ENCODE measurements at regions not wholly inside any gene's neighbourhood (a gene's known extent, or its start where the extent isn't known, plus 50 kb on each side); places are given as distances from the start of the nearest gene placed in this dataset.

DNA sequence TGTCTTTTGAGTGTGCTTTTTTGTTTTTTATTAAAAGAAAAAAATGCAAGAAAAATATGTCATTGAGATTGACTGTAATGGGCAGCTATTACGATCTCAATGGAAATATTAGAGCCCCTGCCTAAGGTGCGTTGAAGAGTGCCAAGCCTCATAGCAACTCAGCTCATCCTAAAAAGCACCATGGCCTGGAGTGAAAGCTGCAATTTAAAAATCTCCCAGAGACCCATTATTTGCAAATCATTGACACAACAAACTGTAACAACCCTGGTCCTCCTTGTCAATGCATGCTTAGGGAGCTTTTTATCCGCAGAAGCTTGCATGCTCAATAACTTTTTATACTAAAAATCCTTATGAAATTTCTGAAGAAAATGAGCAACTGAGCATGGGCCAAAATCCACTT lies 954.5 kb downstream of the ADGRL2 start:
- Histone ChIP-seq H3K36me3 (no peaks in the 10 kb centered on the region), H3K9me3 (no peaks in the 10 kb centered on the region), H3K27ac (no peak overlapping the region), H3K4me1 (ENCODE audit: insufficient read depth) (no peaks in the 10 kb centered on the region), H3K4me3 (no peak overlapping the region), H3K27me3 (no peaks in the 10 kb centered on the region)
- TF ChIP-seq, protein P1, sequence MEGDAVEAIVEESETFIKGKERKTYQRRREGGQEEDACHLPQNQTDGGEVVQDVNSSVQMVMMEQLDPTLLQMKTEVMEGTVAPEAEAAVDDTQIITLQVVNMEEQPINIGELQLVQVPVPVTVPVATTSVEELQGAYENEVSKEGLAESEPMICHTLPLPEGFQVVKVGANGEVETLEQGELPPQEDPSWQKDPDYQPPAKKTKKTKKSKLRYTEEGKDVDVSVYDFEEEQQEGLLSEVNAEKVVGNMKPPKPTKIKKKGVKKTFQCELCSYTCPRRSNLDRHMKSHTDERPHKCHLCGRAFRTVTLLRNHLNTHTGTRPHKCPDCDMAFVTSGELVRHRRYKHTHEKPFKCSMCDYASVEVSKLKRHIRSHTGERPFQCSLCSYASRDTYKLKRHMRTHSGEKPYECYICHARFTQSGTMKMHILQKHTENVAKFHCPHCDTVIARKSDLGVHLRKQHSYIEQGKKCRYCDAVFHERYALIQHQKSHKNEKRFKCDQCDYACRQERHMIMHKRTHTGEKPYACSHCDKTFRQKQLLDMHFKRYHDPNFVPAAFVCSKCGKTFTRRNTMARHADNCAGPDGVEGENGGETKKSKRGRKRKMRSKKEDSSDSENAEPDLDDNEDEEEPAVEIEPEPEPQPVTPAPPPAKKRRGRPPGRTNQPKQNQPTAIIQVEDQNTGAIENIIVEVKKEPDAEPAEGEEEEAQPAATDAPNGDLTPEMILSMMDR (IDR thresholded peaks at IDR 0.05): no peak
- WGBS, 3 donors: 87 to 94% (median 87%) methylated on average over 3 of the region's 3 CpGs
- intact Hi-C loops (cut with DNase I): no loop called here
- DNase-seq: no peak

DNA sequence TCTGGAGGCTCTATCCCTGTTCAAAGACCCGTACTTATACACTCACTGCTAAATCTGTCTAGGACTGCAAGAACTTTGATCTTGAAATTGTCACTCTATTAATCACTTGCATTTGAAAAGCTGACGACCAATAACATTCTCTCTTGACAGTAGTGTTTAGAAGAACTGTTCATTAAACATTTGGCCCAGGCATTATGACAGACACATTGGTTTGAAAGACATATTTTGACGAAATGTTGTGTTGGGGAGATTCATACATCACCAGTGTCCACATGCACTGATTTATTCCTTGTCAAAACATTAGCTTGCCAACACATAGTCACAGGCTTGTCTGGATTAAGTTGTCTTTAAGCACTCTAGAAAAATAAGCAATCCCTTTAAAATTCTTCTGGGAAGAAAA lies 951.3 kb downstream of the ADGRL2 start:
- intact Hi-C loops (cut with DNase I): no loop called here
- Histone ChIP-seq H3K36me3 (no peaks in the 10 kb centered on the region), H3K27ac (no peak overlapping the region), H3K9me3 (no peaks in the 10 kb centered on the region), H3K4me3 (no peak overlapping the region), H3K4me1 (ENCODE audit: insufficient read depth) (no peaks in the 10 kb centered on the region), H3K27me3 (no peaks in the 10 kb centered on the region)
- no peak for TF ChIP-seq EP300 (IDR thresholded peaks at IDR 0.05)
- TF ChIP-seq, protein P1 (IDR thresholded peaks at IDR 0.05): no peak
- no peak for TF ChIP-seq POLR2A (IDR thresholded peaks at IDR 0.05)
- WGBS, 3 donors: 88 to 95% (median 89%) methylated on average over 3 of the region's 3 CpGs
- DNase-seq: no peak

DNA sequence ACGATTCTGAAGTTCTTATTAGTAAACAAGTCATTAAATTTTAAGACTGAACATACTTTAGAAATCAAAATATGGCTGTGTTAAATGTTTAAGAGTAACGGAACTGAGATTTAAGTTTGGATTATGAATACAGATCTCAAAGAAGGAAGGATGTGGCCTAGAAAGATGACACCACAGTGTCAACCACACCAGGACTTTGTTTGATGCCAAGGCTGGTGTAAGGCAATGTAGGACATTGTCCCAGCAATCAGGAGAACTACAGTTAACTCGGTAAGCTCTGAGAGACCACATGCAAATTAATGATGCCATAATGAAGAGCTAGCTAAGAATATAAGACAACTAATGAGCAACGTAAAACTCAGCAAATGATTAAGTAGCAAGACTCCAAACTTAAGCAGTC lies 932.9 kb downstream of the ADGRL2 start:
- Histone ChIP-seq H3K4me3 (no peak overlapping the region), H3K27ac (no peak overlapping the region), H3K4me1 (ENCODE audit: insufficient read depth) (no peaks in the 10 kb centered on the region), H3K27me3 (no peaks in the 10 kb centered on the region), H3K36me3 (no peaks in the 10 kb centered on the region), H3K9me3 (no peaks in the 10 kb centered on the region)
- WGBS, 3 donors: 86 to 90% (median 87%) methylated on average over 4 of the region's 4 CpGs
- intact Hi-C loops (cut with DNase I): no loop called here
- no peak for DNase-seq
- no peak for TF ChIP-seq POLR2A (IDR thresholded peaks at IDR 0.05)
- no peak for TF ChIP-seq EP300 (IDR thresholded peaks at IDR 0.05)
- TF ChIP-seq, protein P1 (IDR thresholded peaks at IDR 0.05): no peak

DNA sequence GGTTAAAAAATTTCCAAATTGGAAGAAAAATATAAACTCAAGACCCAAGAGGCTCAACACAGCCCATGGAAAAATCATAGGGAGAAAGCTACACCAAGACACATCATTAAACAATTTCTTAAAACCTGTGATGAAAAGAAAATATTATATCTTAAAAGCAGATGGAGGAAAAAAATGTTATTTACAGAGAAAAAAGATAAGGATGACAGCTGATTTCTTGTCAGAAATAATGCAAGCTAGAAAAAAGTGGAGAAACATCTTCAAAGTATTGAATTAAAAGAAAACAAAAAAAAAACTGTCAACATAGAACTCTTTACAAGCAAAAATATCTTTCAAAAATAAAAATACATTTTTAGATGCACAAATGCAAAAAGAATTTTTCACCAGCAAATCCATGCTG lies 930.5 kb downstream of the ADGRL2 start:
- H3K4me3 ChIP-seq: no peak overlapping the region
- no peaks in the 10 kb centered on the region for H3K9me3 ChIP-seq
- H3K36me3 ChIP-seq: no peaks in the 10 kb centered on the region
- TF ChIP-seq EP300 (IDR thresholded peaks at IDR 0.05): no peak
- TF ChIP-seq, protein P1 (IDR thresholded peaks at IDR 0.05): no peak
- H3K27ac ChIP-seq: no peak overlapping the region
- no peaks in the 10 kb centered on the region for H3K27me3 ChIP-seq
- H3K4me1 ChIP-seq (ENCODE audit: insufficient read depth): no peaks in the 10 kb centered on the region
- no peak for DNase-seq
- intact Hi-C loops (cut with DNase I): no loop called here

DNA sequence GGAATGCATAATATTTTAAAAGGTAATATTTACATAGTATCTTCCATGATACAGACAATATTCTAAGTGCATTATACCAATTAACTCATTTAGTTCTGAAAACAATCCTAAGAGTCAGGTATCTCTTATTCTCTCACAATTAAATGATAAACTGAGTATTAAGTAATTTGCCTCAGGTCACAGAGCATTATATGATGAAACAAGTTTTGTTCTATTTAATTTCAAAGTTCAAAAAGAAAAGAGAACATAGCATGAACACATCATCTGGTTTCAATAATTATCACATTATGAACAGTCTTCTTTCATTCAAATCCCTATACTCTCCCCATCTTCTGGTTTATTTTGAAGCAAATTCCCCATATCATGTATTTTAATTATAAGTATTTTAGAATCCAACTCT lies 927.5 kb downstream of the ADGRL2 start:
- Histone ChIP-seq H3K27me3 (no peaks in the 10 kb centered on the region), H3K36me3 (no peaks in the 10 kb centered on the region), H3K4me1 (ENCODE audit: insufficient read depth) (no peaks in the 10 kb centered on the region), H3K27ac (no peak overlapping the region), H3K4me3 (no peak overlapping the region), H3K9me3 (no peaks in the 10 kb centered on the region)
- no peak for DNase-seq
- TF ChIP-seq EP300 (IDR thresholded peaks at IDR 0.05): no peak
- TF ChIP-seq, protein P1 (IDR thresholded peaks at IDR 0.05): no peak
- no peak for TF ChIP-seq POLR2A (IDR thresholded peaks at IDR 0.05)
- intact Hi-C loops (cut with DNase I): no loop called here
